GM18867 (cell line): ENCODE measurements at regions not wholly inside any gene's neighbourhood (a gene's known extent, or its start where the extent isn't known, plus 50 kb on each side); places are given as distances from the start of the nearest gene placed in this dataset.
A peak's percentile ranks its signal among the peaks of the same experiment; 100 is the strongest.

ENCODE experiments used
- ATAC-seq: cut with Tn5 transposase; IDR thresholded peaks from one replicate; pipeline ENCODE4 v1.9.1; 2021; ENCODE audit warnings: mild to moderate bottlenecking, moderate library complexity; ENCODE audit not compliant: unreplicated experiment

DNA sequence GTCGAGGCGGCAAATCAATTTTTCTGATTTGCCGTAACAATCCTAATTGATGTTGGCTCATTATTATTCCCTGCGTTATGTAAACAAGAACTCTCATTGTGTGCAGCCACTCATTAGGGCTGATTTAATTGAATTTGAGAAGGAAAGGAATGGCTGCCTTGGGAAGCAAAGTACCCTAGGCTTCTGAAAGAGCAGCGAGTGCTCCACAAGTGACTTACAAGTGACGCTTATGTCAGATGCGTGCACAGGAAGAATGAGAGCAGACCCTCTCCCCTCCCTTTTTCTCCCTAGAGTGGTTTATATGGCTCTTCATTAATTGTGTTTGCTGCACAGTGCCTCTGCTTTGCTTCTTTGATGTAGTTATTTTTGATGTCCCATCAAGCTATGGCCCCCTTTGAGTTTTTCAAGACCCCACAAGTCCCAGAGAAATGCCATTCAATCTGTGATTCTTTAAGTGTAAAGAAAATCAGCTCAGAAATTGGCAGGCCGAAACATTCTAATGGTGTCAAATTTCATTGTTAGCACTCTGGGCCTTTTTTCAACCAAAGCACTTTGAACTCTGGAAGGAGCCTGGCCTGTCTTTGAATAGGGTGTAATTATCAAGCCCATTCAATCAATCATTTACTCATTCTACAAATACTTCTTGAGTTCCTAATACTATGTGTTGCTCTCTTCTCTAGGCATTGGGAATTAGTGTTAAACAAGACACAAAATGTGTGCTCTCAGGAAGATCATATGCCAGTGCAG, 86.8 kb upstream of the VAV3 start:
- ATAC-seq: no peak

DNA sequence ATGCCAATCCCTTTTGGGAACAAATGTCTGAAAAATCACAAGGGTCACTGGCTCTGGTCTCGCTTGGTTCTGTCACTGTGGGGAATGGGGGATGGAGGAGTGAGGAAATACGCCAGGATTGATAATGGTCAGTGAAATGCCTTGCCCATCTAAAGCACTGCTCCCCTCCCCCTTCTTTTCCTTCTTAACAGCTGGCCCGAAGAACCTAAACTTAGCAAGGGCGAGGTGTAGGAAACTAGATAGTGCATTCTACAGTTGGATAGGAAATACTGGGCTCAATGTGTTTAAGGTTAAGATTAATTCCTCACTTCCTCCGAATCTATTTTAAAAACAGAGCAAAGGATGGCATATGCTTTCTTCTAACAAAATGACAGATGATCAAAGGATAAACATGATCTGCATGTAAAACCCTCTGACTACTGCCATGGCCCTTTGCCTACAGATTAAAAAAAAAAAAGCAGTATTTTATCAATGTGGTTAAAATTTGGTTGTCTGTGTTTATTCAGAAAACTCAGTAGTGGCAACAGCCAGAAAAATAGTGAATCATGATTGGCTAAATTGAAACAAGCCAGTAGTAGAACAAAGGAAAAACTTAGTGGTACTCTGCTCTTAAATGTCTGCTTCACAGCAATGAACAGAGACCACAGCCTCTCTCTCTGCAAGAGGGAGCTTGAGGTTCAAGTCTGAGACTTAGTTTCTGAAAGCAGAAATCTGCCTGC, 86.1 kb upstream of the VAV3 start:
- no peak for ATAC-seq

DNA sequence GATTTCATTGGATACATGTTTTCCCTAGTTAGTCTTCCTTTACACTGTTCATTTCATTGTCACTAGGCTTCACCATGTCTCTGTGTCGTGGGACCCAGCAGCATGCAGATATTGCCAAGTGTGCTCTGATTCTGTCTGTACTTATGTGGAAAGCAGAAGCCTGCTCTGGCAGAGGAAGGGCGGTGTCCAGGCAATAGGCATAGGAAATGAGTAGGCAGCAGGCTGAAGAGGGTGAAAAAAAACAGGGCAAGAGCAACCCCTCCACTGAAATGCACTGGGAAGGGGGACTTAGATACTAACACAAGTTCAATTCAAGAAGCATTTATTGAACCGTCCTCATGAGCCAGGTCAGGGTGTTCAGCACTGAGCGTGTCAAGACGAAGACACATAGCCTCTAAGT, 85.2 kb upstream of the VAV3 start:
- ATAC-seq: no peak

DNA sequence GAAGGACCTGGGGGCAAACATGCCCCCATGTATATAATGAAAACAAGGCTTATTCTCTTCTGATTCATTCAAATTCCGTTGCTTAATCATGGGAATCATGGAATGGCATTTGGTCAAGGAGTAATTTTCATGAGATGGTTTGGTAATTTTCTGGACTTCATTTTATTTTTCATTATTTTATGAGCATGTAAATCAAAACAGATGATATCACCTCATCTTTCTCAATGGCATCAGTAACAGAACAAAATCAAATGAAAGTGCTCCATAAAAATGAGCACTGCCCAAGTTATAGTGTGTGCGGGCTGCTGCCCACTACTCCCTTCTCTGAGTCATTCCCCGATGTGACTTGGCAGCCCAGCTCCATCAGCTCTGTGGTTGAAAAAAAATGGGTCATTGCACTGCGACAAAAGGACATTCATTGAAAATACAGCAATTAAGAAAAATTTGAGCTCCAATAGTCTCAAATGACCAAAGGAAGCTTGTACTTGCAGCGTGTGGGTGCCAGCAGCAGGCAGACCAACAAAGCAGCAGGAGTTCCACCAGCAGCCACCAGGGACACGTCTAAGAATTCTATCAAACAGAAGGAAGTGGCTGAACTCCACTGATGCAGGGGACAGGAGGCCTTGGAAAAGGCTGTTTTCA, 84.3 kb upstream of the VAV3 start:
- ATAC-seq: peak; percentile 62

DNA sequence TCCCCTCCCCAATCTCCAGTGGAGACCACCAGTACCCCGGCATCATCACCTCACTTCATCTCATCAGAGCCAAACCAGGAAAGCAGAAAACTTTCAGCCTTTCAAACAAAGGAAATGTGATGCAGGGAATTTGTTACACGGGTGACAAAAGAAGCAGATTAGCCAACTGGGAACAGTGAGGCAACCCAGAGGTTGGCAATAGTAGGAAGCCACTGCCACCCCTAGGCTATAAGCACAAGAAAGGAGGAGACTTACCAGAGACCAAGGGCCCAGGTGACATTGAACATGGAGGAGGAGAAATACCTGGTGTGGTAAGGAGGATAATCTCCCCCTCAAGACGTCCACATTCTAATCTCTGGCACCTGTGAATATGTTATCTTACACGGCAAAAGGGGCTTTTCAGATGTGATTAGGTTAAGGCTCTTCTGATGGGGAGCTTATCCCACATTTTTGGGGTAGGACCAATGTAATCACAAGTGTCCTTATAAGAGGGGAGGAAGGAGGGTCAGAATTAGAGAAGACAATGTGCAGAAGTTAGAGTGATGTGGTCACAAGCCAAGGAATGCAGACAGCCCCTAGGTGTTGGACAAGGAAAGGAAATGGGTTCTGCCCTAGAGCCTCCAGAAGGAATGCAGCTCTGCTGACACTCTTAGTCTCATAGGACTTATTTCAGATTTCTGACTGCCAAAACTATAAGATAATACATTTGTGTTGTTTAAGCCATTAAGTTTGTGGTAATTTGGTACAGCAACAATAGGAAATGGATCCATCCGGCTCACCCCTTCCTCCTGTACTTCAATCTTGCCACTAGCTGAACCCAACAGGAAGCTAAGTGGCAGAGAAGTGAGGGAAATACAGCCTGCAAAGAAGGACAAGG, 83.6 kb upstream of the VAV3 start:
- ATAC-seq: no peak

DNA sequence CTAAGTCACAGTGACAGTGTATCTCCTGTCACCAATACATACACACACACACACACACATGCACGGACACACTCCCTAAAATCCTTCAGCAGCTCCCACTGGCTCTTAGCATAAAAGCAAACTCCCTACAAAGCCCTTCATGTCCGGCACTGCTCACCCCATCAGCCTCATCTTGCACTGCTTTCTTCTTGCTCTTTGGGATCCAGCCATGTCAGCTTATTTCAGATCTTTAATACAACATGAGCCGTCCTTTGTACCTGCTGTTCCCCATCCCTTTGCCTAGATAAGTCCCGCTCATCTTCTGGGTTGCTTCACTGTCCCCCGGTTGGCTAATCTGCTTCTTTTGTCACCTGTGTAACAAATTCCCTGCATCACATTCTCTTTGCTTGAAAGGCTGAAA, 82.1 kb upstream of the VAV3 start:
- no peak for ATAC-seq

DNA sequence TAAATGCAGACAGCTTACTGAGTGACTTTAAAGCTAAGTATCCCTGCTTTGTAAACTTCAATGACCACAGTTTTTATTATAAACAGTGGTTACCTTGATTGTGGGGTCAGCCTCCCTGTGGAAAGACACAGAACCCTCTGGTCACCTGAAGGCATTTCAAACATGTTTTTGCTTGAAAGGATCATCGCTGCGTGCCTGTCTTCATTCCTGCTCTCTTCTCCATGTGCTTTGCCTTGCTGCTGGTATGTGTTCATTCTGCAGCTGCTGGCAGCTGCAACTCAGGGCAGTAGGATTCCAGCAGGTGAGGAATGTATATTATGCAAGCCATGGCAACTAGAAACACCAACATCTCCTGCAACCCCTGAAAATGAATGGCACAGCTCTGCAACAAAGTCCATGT, 81.0 kb upstream of the VAV3 start:
- ATAC-seq: no peak

DNA sequence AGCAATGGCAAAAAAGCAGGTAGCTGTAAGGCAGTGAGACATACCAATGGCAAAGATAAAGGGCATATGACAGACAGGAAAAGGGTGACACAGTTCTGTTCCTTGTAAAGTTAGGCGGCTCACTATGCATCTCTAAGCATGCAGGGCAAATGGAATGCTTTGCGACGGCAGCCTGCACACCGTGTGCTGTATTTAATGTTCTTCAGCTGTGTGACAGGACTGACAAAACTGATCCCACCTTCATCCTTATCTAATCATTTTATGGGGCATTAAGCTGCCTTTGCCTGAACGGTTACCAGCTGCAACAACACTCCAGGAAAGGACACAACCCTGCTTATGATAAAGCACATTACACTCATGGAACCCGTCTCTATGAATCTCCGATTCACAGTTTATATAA, 80.5 kb upstream of the VAV3 start:
- no peak for ATAC-seq

DNA sequence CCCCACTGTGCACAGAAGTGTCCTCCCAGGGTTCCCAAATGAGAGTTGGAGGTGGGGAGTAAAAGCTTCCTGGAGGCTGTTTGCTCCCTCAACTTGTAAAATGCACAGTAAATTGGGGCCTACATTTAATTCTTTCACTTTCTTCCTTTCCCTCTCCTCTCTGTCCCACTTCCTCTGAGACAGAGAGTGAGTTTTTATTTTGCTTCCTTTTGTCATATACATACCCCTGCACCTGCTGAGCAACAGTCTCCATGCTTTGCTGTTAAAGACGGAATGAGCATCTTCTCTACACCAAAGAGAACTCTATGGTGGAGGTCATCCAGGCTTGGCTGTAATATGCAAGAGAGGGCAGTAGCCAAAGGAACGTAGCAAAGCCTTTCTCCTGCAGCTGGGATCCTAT, 79.3 kb upstream of the VAV3 start:
- ATAC-seq: no peak

DNA sequence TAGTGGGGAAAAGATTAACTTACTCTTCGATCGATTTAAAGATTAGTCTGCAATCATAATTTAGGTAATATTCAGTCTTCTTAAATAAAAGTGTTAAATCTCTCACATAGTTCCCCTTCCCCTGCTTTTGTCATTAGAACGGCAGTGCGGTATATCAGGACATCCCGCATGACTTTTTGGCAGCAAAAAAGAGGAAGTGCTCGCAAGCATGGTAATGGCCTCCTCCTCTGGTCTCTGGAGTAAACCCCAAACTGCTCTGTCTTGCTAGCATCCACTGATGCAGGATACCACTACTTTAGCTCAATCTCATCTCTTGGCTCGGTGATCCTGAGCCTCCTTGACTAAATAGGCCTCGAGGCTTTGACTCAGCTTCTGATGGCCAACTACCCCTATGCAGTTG, 78.7 kb upstream of the VAV3 start:
- ATAC-seq: no peak

DNA sequence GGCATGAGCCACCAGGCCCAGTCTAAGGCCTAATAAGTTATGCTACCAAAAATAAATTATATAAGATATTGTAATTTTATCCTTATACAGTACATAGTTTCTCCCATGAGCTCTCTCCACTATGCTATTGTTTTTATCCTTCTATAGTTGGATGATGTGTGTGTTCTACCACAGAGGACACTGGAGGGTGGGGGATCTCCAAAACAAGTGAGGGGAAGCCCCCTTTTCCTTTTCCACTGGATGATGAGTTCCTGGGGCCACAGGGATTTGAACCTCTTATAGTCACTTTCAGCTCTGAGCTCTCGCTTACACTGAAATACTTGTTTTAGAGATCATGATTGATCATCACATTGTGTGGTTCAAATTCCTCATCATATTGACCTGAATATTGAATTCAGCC, 77.6 kb upstream of the VAV3 start:
- ATAC-seq: no peak

DNA sequence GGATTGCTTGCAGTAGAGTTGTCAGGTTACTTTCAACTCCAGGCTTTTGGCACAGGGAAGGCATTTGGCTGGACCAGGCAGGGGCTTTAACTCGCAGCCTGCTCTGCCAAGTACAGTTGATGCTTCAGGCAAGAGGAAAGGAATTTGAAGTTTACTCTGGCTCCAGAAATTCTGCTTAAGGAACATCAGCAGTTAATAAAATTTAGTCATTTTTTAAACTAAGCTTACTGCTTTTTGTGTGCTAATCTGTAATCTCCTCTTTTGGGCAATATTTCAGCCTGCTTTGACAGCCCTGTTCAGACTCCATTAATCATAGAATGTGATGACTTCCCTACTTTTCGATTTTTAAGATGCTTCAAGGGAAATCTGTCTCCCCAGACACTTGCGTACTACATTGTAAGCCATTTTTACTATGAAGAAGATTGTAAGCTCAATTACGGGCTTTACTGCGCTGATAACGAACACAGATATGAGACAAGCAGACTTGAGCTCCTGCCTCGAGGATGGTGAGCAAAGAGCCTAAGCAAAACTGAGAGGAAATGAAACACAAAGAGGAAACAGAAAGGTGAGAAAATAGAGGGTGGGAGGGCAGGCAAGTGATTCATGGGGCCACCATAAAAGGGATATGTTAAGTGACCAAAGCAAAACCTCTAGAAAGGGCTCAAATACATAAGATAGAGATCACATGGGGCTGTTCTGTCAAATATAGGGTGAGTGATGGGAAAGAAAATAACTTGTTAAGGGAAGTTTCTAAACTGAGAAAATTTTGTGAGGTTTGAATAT, 76.6 kb upstream of the VAV3 start:
- ATAC-seq: peak; percentile 73

DNA sequence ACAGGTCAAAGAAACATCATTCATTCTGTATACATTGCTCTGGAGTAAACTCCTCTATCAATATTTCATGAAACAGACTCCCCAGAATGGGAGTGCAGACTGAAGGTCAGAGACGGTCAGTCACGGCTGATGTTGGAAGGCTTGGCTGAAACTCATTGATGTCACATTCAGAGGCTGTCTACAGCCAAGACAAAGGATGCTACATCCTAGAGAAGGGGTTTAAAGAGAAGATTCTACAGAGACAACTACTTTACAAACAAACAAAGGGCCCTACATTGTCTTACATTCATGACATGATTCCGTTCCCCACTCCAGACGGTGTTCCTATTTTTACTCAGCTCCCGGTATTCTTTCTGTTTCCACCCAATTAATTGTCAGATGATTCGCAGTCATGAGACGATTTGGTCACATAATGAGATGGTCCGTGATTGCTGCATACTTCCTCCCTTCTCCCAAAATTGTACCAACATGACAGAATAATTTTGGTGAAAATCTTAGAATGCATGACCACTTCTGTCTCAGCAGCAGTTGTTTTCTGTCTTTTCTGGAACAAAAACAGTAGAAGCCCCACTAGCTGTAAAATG, 73.8 kb upstream of the VAV3 start:
- ATAC-seq: no peak

DNA sequence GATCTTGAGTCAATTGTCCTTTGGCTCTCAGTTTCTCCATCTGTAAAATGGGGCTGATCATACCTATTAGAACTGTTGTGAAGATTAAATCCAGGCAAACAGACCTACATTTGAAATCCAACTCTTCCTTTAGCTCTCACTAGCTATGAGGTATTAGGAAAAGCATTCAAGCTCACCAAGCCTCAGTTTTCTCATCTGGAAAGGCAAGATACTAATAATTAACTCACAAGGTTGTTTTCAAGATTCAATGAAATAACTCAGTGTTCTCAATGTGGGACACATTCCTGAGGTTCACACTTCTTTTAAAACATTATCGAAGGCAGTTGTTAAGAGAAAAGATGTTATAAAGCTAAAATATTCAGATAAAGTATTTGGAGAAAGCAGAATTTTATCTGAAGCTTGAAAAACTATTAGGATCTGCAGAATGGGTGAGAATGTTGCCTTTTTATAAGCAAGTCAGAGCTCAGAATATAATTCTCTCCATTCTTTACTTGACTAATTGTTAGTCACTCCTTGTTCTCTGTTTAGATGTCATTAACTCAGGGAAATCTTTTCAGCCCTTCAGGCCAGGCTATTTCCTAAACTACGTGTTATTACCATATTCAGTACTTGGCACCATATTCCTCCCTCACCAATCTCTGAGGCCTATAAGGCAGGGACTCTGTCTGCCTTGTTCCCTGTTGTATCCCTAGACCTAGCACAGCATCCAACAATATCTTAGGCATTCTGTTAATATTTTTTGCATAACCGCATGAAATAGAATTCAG, 72.0 kb upstream of the VAV3 start:
- ATAC-seq: no peak

DNA sequence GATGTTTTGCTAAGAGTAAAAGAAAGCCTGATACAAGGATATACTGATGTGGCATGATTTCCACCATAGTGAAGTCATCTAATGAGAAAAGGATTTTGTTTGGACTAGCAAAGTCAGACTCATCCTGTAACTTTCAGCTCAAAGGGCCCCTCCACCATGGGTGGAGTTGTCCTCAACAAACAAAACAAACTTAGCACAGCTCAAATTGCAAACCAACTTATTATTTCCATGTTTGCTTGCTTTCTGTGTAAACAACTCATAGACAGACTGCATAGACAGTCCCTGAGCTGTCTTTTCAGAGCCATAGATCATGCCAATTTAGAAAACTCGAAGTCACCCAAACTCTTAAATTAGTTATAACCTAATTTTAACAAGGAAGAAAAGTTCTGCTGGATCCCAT, 69.4 kb upstream of the VAV3 start:
- ATAC-seq: no peak

DNA sequence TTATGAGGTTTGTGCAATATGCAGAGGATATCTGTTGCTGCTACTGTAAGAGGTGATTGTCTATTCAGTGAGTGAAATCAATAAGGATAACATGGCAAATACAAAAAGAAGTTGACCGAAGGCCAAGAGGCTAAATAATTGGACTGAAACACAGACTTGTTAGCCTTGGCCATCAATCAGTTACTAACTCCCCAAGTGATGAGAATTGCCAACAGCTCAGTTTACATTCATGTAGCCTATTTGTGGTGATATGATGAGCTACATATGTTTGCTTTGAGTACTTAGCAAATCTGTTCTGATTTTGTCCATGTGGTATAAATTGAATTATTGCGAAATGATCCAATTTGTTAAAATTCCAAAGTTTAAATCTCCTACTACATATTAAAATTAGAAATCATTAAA, 68.6 kb upstream of the VAV3 start:
- ATAC-seq: no peak

DNA sequence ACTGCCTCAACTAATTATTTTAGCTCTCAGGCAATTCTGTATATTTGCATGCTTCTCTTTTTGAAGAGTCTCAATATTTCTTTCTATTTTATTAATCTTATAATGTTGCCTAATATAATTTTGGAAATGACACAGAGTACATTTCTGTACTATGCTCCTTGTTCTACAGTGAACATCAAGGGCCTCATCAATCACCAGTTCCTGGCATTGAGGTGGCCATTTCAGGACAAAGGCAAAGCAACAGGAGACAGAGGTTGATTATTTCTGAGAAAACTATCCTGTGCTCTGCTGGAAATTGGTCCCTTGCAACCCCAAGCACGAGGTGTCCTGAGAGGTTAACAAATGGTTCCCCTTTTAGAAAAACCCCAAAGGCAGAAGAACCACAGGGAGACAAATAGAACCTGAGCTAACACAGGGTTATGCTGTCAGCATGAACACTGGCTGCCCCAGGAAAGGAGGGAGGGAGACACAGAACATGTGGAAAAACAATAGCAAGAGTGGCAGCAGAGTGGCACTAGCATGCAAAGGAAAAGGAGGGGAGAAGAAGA, 63.9 kb upstream of the VAV3 start:
- no peak for ATAC-seq

DNA sequence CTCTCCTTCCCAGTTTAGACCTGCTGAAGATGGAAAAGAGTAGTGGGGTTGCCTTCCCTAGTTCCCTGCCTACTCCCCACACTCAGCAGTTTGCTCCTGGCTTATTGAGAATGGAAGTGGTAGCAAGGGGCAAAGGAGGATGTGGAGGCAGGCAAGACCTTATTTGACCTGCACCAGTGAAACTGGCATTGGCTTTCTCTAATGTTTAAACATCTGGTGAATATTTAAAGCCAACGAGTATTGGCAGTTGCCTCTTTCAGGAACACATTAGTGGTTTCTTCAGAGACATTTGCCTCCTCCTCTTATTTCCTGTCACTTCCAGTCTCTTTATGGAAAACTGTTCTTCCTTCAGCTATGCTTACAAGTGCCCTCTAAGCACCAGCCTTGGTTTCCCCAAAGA, 62.4 kb upstream of the VAV3 start:
- ATAC-seq: no peak

DNA sequence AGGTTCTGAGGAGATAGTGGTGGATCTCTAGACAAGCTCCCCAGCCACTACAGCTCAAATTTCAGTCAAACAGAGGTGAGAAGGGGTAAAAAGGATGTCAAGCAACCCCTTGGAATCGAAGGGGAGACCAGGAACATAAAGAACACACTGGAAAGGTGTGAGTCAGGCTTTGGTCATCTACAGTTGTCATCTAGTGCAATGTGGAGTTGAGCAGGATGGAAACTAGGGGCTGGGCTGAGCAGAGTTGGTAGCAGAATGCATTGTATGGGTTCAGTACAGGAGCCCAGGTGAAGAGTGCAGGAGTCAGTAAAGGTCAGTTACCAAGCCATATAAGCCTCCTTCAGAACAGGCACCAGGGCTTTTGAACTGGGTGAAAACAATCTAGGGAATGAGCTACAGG, 52.7 kb upstream of the VAV3 start:
- no peak for ATAC-seq
